ENCODE measurements at regions not wholly inside any gene's neighbourhood (a gene's known extent, or its start where the extent isn't known, plus 50 kb on each side); places are given as distances from the start of the nearest gene placed in this dataset.

DNA sequence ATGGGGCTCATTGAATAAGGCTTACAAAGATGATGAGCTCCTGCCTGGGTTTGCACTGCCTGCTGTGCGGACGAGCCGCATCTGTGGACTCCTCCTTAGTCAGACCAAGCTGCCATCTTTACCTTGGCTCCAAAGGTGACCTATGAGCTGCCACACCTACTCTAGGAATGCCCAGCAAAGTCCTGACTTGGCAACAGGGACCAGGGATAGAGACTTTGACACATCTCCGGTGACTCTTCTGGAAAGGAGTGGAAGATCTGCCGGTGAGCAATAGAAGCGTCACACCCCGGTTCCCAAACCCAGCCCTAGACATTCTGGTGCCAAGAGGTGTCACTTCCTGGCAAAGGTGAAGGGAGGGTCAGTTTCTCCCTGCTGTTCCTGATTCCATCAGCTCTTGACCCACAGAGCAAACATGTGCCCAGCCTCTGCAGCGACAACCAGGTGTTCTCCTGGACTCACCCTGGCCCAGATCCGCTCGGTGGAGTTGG lies 50.2 kb upstream of the GTF3A start:
- Histone ChIP-seq H3K36me3 (replicated peaks in 1 of 2) (no peaks in the 10 kb centered on the region), H3K27ac (no peak overlapping the region), H3K27me3 (peaks cover 25% of the 10 kb centered on the region), H3K4me3 (no peak overlapping the region), H3K4me1 (replicated peaks in 1 of 2) (no peaks in the 10 kb centered on the region), H3K9me3 (replicated peaks in 1 of 3) (no peaks in the 10 kb centered on the region)
- WGBS, 4 donors = 69 to 83% (median 77%) methylated on average over 6 to 10 of the region's 10 CpGs
- intact Hi-C loops (cut with DNase I) = loop anchor here (5.0 to 10.0 kb wide), 3 partner anchors 161 to 613 kb away; partner anchors contain the start of gene URAD (in 1 of the 2)
- DNase-seq = no peak
- TF ChIP-seq, protein P1, sequence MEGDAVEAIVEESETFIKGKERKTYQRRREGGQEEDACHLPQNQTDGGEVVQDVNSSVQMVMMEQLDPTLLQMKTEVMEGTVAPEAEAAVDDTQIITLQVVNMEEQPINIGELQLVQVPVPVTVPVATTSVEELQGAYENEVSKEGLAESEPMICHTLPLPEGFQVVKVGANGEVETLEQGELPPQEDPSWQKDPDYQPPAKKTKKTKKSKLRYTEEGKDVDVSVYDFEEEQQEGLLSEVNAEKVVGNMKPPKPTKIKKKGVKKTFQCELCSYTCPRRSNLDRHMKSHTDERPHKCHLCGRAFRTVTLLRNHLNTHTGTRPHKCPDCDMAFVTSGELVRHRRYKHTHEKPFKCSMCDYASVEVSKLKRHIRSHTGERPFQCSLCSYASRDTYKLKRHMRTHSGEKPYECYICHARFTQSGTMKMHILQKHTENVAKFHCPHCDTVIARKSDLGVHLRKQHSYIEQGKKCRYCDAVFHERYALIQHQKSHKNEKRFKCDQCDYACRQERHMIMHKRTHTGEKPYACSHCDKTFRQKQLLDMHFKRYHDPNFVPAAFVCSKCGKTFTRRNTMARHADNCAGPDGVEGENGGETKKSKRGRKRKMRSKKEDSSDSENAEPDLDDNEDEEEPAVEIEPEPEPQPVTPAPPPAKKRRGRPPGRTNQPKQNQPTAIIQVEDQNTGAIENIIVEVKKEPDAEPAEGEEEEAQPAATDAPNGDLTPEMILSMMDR (IDR thresholded peaks at IDR 0.05) = no peak
- TF ChIP-seq POLR2A (IDR thresholded peaks at IDR 0.05) = no peak

Small RNA genes lying in the stretch of these regions (small RNA-seq; reads per million reads assigned to genes)
- gene RNU6-70P = 0 to 0.08 reads per million in 2 donors
